ENCODE measurements at regions not wholly inside any gene's neighbourhood (a gene's known extent, or its start where the extent isn't known, plus 50 kb on each side); places are given as distances from the start of the nearest gene placed in this dataset.

DNA sequence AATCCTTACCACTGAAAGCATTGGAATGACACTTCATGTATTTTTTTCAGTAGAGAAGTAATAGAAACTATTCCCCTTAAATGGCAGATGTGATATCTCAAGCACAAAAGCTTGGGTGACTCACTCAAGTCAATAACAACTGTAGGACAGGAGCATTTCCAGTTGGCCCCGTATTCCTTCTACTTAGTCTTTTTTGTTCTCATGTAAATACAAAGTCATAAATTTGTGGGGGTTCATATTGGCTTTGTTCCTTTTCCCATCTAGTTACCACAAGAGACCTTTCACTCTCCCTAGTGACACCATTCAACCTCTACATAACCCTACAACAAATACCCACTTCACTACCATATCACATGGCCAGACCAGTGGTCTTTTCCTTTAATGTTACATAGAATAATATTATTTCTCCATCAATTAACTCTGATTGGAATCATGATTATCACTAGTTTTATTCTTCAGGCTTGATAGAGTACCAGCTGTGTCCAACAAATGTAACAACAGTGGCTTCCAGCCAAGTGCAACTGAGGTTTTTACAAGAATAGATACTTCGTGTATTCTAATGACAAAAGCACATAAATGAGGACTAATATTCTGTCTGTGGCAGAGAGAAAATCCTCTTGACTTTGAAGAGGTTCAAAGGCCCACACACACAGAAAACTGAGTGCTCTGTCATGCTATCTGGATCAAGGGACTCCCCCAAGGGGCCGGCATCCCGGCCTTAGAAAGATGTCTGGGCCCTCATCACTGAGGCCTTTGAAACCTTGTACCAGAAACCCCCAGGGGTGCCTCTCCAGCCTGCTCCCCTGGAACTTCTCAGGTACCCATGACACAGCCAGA lies 94.0 kb upstream of the THBS1 start:
- FAIRE-seq (no peak), DNase-seq (ENCODE audit: extremely low spot score, insufficient read length, low read depth) (no peak)

- DNase-seq (ENCODE audit: extremely low spot score, insufficient read length, low read depth) (no peak), FAIRE-seq (no peak)
Observed at GRCh38 chr15:39487458-39487735, 93.5 kb upstream of the THBS1 start.

DNA sequence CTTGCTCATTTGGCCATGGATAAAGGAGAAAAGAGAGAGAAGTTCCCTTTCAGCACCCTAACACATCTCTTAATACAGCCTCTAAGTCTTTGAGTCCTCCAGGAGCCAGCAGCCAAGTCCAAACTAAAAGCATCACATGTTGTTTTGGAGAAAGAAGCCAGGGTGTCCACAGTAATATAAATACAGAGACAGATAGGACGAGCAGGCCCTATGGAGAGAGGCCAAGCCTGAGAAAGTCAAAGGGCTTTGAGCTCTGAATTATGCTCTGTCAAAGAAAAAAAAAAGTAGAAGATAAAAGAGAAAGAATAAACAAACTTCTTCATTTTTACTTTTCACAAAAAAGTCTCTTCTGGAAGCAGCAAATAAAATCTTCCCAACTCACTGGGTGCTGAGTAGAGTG lies 92.4 kb upstream of the THBS1 start:
- DNase-seq (ENCODE audit: extremely low spot score, insufficient read length, low read depth) (no peak), FAIRE-seq (no peak)

GRCh38 chr15:39488961-39489360 lies 91.9 kb upstream of the THBS1 start:
- FAIRE-seq (no peak), DNase-seq (ENCODE audit: extremely low spot score, insufficient read length, low read depth) (no peak)

- no peak for DNase-seq (ENCODE audit: extremely low spot score, insufficient read length, low read depth)
- FAIRE-seq = no peak
Observed at GRCh38 chr15:39491115-39491885, 89.6 kb upstream of the THBS1 start.

DNA sequence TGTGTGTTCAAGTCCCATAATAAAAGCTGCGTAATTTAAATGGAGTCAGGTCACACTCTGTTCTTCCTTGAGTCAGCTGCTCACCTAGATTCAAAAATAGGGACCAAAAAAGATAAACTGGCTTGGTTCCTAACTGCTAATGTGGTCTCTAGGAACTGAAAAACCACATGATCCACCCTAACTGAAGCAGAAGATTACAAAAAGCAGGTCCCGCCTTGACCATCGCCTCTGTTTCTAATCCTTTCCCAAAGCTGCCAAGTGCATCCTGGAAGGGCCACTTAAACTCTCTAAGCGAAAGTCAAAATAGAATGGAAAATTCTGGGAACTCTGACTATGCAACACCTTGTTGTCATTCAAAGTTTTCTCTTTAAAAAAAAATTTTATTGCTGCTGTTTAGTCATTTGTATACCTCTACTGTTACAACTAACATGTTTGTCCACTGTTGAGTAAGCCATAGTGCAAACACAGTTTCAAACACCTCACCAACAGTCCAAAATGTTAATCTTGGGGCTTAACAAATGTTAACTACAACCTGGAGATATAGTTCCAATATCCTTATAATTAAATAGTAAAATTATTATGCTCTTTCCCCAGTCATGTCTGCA lies 88.9 kb upstream of the THBS1 start:
- no peak for FAIRE-seq
- DNase-seq (ENCODE audit: extremely low spot score, insufficient read length, low read depth) = no peak

DNA sequence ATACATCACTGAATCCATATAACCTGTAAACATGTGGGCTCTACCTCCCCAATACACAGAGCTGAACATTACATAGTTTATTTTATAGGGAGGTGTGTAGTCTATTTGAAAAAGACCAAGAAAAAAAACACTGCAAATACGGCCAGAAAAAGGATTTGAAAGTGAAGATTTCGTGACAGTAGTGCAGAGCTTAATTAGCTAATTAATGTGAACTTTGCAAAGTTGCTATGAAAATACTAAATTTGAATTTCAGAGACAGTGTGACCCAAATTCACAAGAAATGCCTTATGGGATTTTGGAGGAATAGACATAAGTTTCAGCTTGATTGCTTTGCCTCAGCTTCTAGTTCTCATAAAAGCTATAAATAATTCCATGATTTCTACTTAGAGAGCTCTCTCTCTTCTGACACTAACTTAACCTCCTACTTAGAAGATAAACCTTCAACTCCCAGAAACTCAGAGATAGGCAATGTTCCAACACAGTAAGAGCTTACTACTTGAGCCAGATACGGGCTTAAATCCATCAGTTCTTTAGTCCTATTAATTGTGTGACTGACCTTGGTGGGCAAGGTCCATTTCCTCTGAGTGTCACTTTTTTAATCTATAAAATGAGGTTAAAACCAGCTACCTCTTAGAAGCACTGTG lies 87.3 kb upstream of the THBS1 start:
- FAIRE-seq (no peak), DNase-seq (ENCODE audit: extremely low spot score, insufficient read length, low read depth) (no peak)

DNA sequence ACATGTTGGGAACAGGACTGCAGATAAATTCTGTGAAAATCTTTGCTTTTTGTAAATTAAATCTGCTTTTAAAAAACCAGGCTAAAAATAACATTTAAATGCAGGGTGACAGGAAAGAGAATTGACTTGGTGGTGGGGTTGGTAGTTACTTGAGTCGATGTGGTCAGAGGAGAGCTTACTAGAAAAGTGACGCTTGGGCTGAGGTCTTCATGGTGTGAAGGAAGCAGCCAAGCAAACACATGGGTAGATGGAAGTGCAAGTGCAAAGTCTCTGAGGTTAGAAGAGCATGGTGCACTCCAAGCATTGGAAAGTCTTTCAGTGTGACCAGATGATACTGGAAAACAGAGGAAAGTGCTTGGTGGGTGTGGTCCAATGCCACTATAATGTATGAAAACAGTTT lies 86.4 kb upstream of the THBS1 start:
- no peak for DNase-seq (ENCODE audit: extremely low spot score, insufficient read length, low read depth)
- FAIRE-seq = no peak

GRCh38 chr15:39495871-39496840 lies 84.7 kb upstream of the THBS1 start:
- no peak for DNase-seq (ENCODE audit: extremely low spot score, insufficient read length, low read depth)
- no peak for FAIRE-seq

DNA sequence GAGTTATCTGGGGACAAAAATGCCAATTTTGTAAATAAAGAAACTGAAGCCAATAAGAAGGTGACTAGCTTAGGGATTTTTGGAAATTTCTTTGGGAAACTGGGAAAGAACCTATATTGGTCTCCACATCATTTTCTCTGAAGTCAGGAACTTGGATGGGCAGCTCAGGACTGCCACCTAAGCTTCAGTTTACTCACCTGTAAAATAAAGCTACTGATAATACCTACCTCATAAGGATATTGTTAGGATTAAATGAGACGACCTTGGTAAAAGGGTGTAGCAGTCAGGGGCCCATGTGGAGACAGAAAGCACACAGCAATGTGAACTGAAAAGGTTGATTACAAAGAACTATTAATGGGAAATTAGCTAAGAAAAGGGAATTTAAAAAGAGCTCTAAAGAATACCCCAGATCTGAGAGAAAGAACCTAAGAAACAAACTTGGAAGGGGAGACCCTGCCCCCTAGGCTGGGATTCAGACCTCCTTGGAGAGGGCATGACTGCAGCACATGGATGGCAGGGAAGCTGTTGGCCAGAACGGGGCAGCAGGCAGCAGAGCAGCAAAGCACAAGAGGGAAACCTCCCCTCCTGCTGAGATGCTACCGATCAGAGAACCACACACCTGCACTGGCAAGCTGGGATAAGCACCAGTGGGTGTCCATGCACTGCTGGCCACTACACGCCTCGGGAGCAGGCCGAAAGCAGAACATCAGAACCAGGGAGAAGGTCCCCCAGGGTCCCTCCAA lies 83.7 kb upstream of the THBS1 start:
- DNase-seq (ENCODE audit: extremely low spot score, insufficient read length, low read depth) = no peak
- FAIRE-seq = no peak

- DNase-seq (ENCODE audit: extremely low spot score, insufficient read length, low read depth) (no peak), FAIRE-seq (no peak)
Observed at GRCh38 chr15:39497759-39498565, 82.9 kb upstream of the THBS1 start.

DNA sequence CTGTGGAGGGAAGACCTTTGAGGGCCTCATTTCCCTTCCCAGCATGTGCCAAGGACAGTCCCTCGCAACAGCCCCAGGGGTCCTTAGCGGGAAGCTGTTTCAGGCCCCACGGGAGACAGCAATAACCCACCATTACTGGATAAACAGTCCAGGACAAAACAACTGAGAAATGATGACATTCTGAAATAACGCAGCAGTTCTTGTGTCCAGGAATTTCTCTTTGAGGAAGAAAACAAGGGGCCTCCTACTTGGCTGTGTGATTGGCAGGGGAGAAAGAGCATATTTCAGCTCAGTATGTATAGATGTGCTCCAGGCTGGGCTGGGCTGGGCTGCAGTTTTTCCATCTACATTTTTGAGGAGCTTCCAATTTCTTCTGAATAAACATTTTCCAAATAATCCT lies 82.2 kb upstream of the THBS1 start:
- no peak for DNase-seq (ENCODE audit: extremely low spot score, insufficient read length, low read depth)
- FAIRE-seq = no peak

DNA sequence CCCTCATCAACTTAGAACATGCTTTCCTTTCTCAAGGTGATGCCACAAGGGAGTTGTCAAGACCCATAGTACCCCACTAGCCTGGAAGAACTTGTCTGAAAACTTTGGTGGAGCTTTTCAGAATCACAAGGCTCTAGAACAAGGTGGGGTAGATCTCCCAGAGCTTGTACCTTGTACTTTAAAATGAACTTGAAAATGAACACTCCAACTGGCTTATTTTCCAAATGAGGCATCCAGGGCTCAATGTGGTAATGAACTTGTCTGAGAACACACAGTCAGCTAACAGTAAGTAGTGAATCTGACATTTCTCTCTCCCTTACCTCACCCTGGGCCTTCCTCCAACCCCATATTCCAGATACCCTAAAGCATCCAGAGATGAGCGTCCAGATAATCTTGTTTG lies 81.8 kb upstream of the THBS1 start:
- DNase-seq (ENCODE audit: extremely low spot score, insufficient read length, low read depth) (no peak), FAIRE-seq (no peak)

- no peak for DNase-seq (ENCODE audit: extremely low spot score, insufficient read length, low read depth)
- no peak for FAIRE-seq
Observed at GRCh38 chr15:39499681-39500080, 81.2 kb upstream of the THBS1 start.

DNA sequence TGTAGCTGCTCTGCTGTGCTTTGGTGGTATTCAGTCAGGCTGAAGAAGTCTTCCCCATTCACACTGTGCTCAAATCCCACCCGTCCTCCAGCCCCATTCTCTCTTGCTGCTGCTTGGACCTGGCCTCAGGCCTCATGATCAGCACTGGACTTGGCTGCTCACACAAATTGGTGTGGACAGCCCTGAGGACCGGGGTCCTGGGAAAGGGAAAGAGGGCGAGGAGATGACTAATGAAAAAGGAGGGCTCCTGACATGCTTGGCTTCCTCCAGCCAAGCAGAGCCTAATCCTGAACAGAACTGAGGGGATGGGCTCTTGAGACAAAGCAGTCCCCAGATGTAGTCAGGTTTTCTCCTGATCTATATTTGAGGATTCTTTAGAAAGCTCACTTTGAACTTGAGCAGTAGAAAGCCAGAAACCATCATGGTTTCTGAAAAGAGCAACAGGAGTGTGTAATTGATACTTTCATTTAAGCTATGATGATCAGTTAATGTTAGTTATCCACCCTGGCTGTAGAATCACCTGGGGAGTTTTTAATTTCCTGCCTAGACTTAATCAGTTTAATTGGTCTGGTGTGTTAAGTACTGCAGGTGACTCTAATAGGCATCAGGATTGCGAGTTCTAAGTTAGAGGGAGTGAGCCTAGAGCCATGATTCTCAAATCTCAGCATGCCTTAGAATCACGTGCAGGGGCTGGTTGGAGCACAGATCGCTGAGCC lies 79.4 kb upstream of the THBS1 start:
- FAIRE-seq = no peak
- DNase-seq (ENCODE audit: extremely low spot score, insufficient read length, low read depth) = no peak

DNA sequence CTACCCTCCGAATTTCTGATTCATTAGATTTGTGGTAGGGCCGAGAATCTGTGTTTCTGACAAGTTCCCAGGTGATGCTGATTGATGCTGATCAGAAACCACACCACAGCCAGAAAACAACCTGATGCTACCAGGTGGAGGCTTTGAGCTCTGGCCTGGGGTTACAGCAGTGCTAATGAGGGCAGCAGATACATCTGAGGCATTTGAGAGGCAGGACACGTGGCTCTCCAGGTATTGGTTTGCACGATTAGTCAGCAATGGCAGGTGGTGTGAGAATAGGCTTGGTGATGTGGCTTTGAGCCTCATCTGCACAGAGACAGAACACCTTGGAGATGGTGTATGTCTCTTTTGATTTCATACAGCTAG lies 78.8 kb upstream of the THBS1 start:
- FAIRE-seq (no peak), DNase-seq (ENCODE audit: extremely low spot score, insufficient read length, low read depth) (no peak)

DNA sequence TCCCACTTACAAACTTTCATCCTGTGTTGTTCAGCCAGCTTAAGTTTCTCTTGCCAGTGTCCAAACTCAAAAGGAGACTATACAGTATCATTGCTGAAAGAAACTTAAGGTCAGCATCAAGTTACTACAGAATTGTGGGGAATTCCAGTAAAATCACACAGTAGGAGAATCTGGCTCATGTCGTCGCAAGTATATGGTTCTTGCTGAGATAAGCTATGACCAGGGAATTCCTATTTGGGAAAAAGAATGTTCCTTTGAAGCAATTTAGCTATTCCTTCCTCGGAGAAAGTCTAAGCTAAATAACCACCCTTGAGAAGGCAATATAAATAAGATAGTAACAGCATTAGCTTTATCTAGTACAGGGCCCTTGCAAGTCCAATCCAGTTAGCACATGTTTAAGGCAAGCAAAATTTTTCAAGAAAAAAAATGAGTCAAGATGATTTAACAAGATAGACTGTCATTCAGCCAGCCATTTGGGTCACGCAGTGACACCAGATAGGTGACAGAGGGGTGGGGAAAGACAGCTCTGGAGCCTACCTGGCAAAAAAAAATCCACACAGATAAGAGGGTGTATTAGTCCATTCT lies 78.2 kb upstream of the THBS1 start:
- DNase-seq (ENCODE audit: extremely low spot score, insufficient read length, low read depth) (no peak), FAIRE-seq (no peak)

Data from GM18507 (cell line).